GM18505 (cell line): ENCODE measurements at regions not wholly inside any gene's neighbourhood (a gene's known extent, or its start where the extent isn't known, plus 50 kb on each side); places are given as distances from the start of the nearest gene placed in this dataset.

ENCODE experiments used
- ATAC-seq: cut with Tn5 transposase; IDR thresholded peaks from one replicate; pipeline ENCODE4 v1.9.1; 2021; ENCODE audit not compliant: unreplicated experiment
- POLR2A ChIP-seq: IDR thresholded peaks from 4 replicates; pipeline ENCODE4 v1.6.1; 2011; ENCODE audit warnings: borderline replicate concordance; ENCODE audit not compliant: insufficient read depth, insufficient read length; ENCODE audit errors: extremely low read depth

- ATAC-seq, result no peak
- TF ChIP-seq POLR2A, result no peak
Observed at GRCh38 chr18:39911716-39912115, 2043.3 kb upstream of the PIK3C3 start.

- no peak for TF ChIP-seq POLR2A
- no peak for ATAC-seq
Observed at GRCh38 chr18:39909706-39910105, 2045.3 kb upstream of the PIK3C3 start.

- TF ChIP-seq POLR2A, result no peak
- ATAC-seq, result no peak
Observed at GRCh38 chr18:39886136-39886535, 2068.9 kb upstream of the PIK3C3 start.

- no peak for TF ChIP-seq POLR2A
- ATAC-seq, result no peak
Observed at GRCh38 chr18:39872651-39873050, 2082.4 kb upstream of the PIK3C3 start.

GRCh38 chr18:39871961-39872360 is 2083.1 kb upstream of the PIK3C3 start:
- ATAC-seq, result no peak
- no peak for TF ChIP-seq POLR2A

GRCh38 chr18:39870591-39870990 is 2084.4 kb upstream of the PIK3C3 start:
- no peak for TF ChIP-seq POLR2A
- no peak for ATAC-seq

- no peak for TF ChIP-seq POLR2A
- no peak for ATAC-seq
Observed at GRCh38 chr18:39863916-39864315, 2091.1 kb upstream of the PIK3C3 start.

DNA sequence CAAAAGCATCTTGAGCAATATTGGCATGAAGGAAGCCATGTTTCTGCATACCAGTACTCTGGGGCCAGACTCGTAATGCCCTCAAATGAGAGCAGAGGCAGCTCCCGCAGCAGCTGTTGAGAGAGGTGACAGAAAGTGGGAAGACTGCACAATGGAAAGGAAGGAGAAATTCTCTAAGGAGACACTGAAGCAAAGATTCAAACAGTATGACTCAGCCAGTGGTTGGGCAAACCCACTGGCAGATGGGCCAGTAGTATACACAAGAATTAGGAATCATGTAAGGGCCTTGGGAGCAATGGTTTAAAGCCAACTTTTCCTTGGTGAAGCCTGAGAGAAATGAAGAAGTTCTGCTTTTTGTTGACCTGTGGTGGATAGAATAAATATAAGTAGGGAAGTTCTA is 2092.7 kb upstream of the PIK3C3 start:
- TF ChIP-seq POLR2A, result no peak
- no peak for ATAC-seq

DNA sequence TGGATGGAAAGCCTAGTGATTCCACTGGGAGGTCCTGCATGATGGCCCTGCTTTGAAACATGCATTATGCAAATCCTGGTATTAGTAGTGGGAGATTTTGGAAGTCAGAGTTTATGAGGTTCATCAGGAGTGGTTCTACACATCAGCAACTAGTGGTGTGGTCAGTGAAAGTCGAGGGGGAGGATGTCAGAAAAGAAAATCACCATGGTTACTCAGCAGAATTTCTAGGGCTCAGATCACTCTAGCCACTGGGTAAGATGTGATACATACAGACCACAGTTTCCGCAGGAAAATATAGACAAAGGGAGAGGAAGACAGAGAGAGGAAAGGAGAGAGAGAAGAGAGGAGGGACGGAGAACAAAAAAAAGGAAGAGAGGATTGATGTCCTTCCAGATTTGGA is 2100.7 kb upstream of the PIK3C3 start:
- TF ChIP-seq POLR2A, result no peak
- ATAC-seq, result no peak

DNA sequence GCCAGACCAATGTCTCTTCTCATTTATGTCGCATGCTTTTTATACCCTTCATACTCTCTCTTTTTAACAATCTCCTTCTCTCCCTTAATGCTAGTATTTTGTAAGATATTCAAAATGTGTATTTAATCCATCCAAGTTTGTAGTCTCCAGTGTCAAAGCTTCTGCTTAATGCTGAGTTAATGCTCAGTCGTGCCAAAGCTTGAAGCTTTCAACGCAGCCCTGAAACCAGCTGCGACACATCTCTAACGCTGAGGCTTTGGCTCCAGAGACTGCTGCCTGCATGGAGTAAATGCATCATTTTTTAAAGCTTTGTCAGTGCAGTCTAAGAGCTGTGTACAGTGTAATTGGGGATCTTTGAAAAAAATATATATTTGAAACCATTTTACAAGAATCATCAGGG is 2108.8 kb upstream of the PIK3C3 start:
- no peak for TF ChIP-seq POLR2A
- ATAC-seq, result no peak

- no peak for ATAC-seq
- no peak for TF ChIP-seq POLR2A
Observed at GRCh38 chr18:39845631-39846030, 2109.4 kb upstream of the PIK3C3 start.

GRCh38 chr18:39845106-39845505 is 2109.9 kb upstream of the PIK3C3 start:
- no peak for ATAC-seq
- no peak for TF ChIP-seq POLR2A

DNA sequence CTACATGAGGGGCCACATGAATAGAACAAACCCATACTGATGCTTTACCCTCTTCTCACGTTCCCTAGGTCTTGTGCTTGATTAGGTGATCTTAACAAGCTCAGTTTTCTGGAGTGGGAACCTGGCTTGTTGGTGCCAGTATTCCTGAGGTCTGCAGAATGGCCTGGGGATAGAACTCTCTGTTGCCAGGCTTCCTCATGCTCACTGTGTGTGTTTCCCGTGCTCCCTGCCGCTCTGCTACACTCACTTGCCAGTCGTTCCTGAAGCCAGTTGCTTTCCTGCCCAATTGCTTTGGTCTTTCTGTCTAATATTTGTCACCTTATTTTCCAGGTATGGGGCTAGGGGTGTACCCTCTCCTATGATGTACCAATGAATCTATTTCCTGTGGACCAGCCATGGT is 2111.5 kb upstream of the PIK3C3 start:
- ATAC-seq, result no peak
- no peak for TF ChIP-seq POLR2A

DNA sequence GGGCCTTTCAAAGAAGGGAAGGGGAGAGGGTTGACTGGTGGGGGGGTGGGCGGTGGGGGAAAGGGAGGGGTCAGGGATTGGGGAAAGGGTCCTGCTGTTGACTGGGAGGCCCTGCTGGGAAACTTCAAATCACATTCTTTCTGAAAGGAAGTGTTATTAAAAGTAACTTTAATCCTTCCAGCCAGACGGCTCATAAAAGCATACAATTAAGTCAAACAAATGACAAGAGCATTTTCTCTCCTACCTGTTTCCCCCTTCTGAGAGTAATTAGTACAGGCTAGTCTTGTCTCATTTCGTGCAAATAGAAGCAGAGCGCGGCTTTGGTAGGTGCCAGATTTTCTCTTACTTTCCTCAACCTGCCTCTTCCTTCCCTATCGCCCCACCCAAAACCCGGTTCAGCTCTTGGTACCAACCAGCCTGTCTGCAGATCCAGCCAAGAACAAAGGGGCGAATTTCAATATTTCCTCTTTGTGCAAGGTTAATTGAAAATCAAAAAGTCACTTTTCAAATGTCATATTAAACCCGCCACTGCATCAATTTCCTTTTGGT is 2112.6 kb upstream of the PIK3C3 start:
- ATAC-seq, result no peak
- TF ChIP-seq POLR2A, result no peak

- ATAC-seq, result no peak
- TF ChIP-seq POLR2A, result no peak
Observed at GRCh38 chr18:39841482-39842365, 2113.3 kb upstream of the PIK3C3 start.

- no peak for ATAC-seq
- no peak for TF ChIP-seq POLR2A
Observed at GRCh38 chr18:39840856-39841481, 2114.1 kb upstream of the PIK3C3 start.
